Endothelial cell of umbilical vein (primary cell): ENCODE measurements at regions not wholly inside any gene's neighbourhood (a gene's known extent, or its start where the extent isn't known, plus 50 kb on each side); places are given as distances from the start of the nearest gene placed in this dataset.

ENCODE experiments used
- BruUV-seq: library from RNA; stranded (reverse); fragments of 400-500 nt; replicated peaks from 2 replicates; lab custom pipeline; 2021; lab: Mats Ljungman, UMichigan
- CTCF ChIA-PET: fragments of 300-600, 350-600 bp; sonication (Branson Sonifier 250); formaldehyde crosslinking; loops from one replicate; lab custom pipeline; 2021; ENCODE audit warnings: antibody characterized with exemption, inconsistent platforms; lab: Charles Lee
- POLR2A ChIA-PET: fragments of 300-600, 350-600 bp; sonication (Branson Sonifier 250); formaldehyde crosslinking; loops from one replicate; lab custom pipeline; 2021; ENCODE audit warnings: antibody characterized with exemption, inconsistent platforms; lab: Charles Lee
- DNase-seq: peaks from one replicate; pipeline ENCODE4 v3.0.0-alpha.2; 2011; ENCODE audit warnings: low read depth, low spot score
- FAIRE-seq: peaks from 2 replicates; lab custom pipeline; 2011; peaks lifted over from hg19 to GRCh38; lab: Jason Lieb, UNC
- H2AFZ ChIP-seq: 2 replicates; pipeline ENCODE4 v1.6.0; 2012; ENCODE audit warnings: low read depth, low read length, control low read depth, inconsistent platforms
- H3K27ac ChIP-seq: 2 replicates; pipeline ENCODE4 v1.5.1; 2011; ENCODE audit warnings: low read depth, mild to moderate bottlenecking, control low read depth, low read length, moderate library complexity; ENCODE audit not compliant: insufficient read depth
- H3K27me3 ChIP-seq, 2 experiments: 2 replicates each; pipeline versions ENCODE4 v1.6.0 to v1.6.1; 2011; ENCODE audit warnings: low read length in 2 of 2, mixed read lengths in 1 of 2; ENCODE audit not compliant: control insufficient read depth in 2 of 2, insufficient read depth in 2 of 2
- H3K36me3 ChIP-seq, 2 experiments: 2 replicates in 1 of 2; 3 replicates in 1 of 2; pipeline ENCODE4 v1.5.1; 2011; ENCODE audit warnings: low read length in 2 of 2, mild to moderate bottlenecking in 1 of 2, moderate library complexity in 1 of 2; ENCODE audit not compliant: control insufficient read depth in 2 of 2, insufficient read depth in 2 of 2; ENCODE audit errors: extremely low read depth in 1 of 2
- H3K4me1 ChIP-seq: 3 replicates; pipeline ENCODE4 v1.5.1; 2011; ENCODE audit warnings: mild to moderate bottlenecking, low read length; ENCODE audit not compliant: control insufficient read depth, insufficient read depth; ENCODE audit errors: extremely low read depth
- H3K4me2 ChIP-seq: 2 replicates; pipeline ENCODE4 v1.6.1; 2011; ENCODE audit warnings: low read length, control low read depth, mixed read lengths; ENCODE audit not compliant: insufficient read depth
- H3K4me3 ChIP-seq, 3 experiments: fragments of 200-600 bp in 1 of 3; sonication (generic), shearing (Covaris generic) in 1 of 3; replicated peaks in 1 of 3; 2 replicates each; pipeline ENCODE4 v1.5.1; 2011 to 2016; ENCODE audit warnings: control low read depth in 3 of 3, low read length in 3 of 3, mild to moderate bottlenecking in 2 of 3, inconsistent platforms in 1 of 3, low read depth in 1 of 3, moderate library complexity in 1 of 3; ENCODE audit not compliant: insufficient read depth in 1 of 3
- H3K79me2 ChIP-seq: 2 replicates; pipeline ENCODE4 v1.6.0; 2012; ENCODE audit warnings: low read length, inconsistent platforms; ENCODE audit not compliant: control insufficient read depth, insufficient read depth
- H3K9ac ChIP-seq: replicated peaks from 2 replicates; pipeline ENCODE3; 2011; ENCODE audit warnings: low read length, control low read depth; ENCODE audit not compliant: insufficient read depth; ENCODE audit errors: extremely low read depth
- H3K9me1 ChIP-seq: replicated peaks from 3 replicates; pipeline ENCODE4 v1.6.0; 2011; ENCODE audit warnings: mild to moderate bottlenecking, low read length; ENCODE audit not compliant: control insufficient read depth, insufficient read depth; ENCODE audit errors: extremely low read depth
- H3K9me3 ChIP-seq: replicated peaks from 2 replicates; pipeline ENCODE4 v1.5.1; 2012; ENCODE audit warnings: low read length, inconsistent platforms; ENCODE audit not compliant: control insufficient read depth, insufficient read depth
- H4K20me1 ChIP-seq: replicated peaks from 2 replicates; pipeline ENCODE3; 2011; ENCODE audit warnings: mild to moderate bottlenecking, low read length; ENCODE audit not compliant: control insufficient read depth, insufficient read depth; ENCODE audit errors: extremely low read depth
- EZH2 ChIP-seq: IDR thresholded peaks from 2 replicates; pipeline ENCODE4 v1.6.1; 2012; ENCODE audit warnings: borderline replicate concordance, low read depth, mild to moderate bottlenecking, moderate library complexity, low read length, inconsistent platforms; ENCODE audit not compliant: severe bottlenecking
- FOS ChIP-seq: IDR thresholded peaks from 2 replicates; pipeline ENCODE4 v1.6.1; 2011; ENCODE audit warnings: mild to moderate bottlenecking, low read length, moderate library complexity, borderline replicate concordance; ENCODE audit not compliant: insufficient read depth
- GATA2 ChIP-seq: IDR thresholded peaks from 2 replicates; pipeline ENCODE4 v1.7.0; 2011; ENCODE audit warnings: low read depth, mild to moderate bottlenecking, moderate library complexity, mixed read lengths, low read length; ENCODE audit not compliant: insufficient read length, insufficient read depth
- JUN ChIP-seq: IDR thresholded peaks from 2 replicates; pipeline ENCODE4 v1.6.1; 2011; ENCODE audit warnings: borderline replicate concordance, low read depth; ENCODE audit not compliant: insufficient read length, insufficient read depth
- MYC ChIP-seq: IDR thresholded peaks from one replicate; pipeline ENCODE4 v1.6.1; 2011; ENCODE audit warnings: mild to moderate bottlenecking, low read depth, low read length
- POLR2A ChIP-seq: IDR thresholded peaks from 2 replicates; pipeline ENCODE4 v1.6.1; 2012; ENCODE audit warnings: low read depth, mild to moderate bottlenecking, control low read depth, low read length
- POLR2AphosphoS5 ChIP-seq: IDR thresholded peaks from 2 replicates; pipeline ENCODE4 v1.6.1; 2012; ENCODE audit warnings: low read depth, mild to moderate bottlenecking, control low read depth, low read length, moderate library complexity; ENCODE audit not compliant: insufficient read depth
- dilution Hi-C: fragments of 300-500 bp; cut with MboI; formaldehyde crosslinking; loops from one replicate; pipeline ENCODE4 v1.15.0; 2019; ENCODE audit warnings: low sequenced_read_pairs; ENCODE audit not compliant: extremely low pct_ligation_motif_present
- intact Hi-C: fragments of 100-400 bp; cut with micrococcal nuclease; formaldehyde crosslinking; loops from one replicate; pipeline ENCODE4 v1.10.0; 2022
- TF ChIP-seq, protein P1 (sequence below), 2 donors: IDR thresholded peaks; 1 replicate in 1 of 2; 2 replicates in 1 of 2; pipeline ENCODE4 v1.5.1; 2011; ENCODE audit warnings: low read length in 2 of 2, mild to moderate bottlenecking in 2 of 2, moderate library complexity in 2 of 2, control low read depth in 1 of 2, inconsistent platforms in 1 of 2, low read depth in 1 of 2; ENCODE audit not compliant: insufficient read depth in 1 of 2; ENCODE audit errors: extremely low read depth in 1 of 2
- TF ChIP-seq, protein P2 (sequence below): IDR thresholded peaks from 2 replicates; pipeline ENCODE4 v1.6.1; 2011; ENCODE audit not compliant: insufficient read depth, insufficient read length

DNA sequence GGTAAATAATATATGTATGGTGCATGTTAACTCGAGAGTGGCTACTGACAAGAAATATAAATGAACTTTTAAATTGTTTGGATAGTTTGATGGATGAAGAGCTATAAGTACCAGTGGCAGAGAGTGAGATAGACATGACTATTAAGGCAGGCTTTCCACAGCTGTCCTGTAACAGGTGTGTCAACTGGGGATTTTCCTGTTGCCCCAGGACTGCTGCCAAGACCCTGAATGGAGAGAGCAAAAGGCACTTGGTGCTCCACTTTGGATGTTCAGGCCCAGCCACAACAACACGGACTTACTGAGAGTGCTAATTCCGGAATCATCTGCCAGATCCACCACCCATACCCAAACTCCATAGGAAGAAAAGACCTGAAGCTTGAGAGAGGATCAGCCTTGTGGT, 215.1 kb downstream of the SEC61B start:
- Histone ChIP-seq H3K9ac (no peak overlapping the region), H3K4me3 (no peak overlapping the region), H2AFZ (no peak overlapping the region), H3K27ac (no peak overlapping the region), H3K4me2 (no peak overlapping the region), H4K20me1 (no peaks in the 10 kb centered on the region), H3K27me3 (no peaks in the 10 kb centered on the region), H3K79me2 (no peaks in the 10 kb centered on the region), H3K4me1 (peaks cover 16% of the 10 kb centered on the region), H3K9me3 (no peaks in the 10 kb centered on the region), H3K36me3 (no peaks in the 10 kb centered on the region), H3K9me1 (no peaks in the 10 kb centered on the region)
- ChIA-PET CTCF (no interaction called here), POLR2A (no interaction called here)
- FAIRE-seq (no peak), DNase-seq (no peak)
- BruUV-seq = no TSS peak
- dilution Hi-C loops = no loop called here
- TF ChIP-seq, protein P1, sequence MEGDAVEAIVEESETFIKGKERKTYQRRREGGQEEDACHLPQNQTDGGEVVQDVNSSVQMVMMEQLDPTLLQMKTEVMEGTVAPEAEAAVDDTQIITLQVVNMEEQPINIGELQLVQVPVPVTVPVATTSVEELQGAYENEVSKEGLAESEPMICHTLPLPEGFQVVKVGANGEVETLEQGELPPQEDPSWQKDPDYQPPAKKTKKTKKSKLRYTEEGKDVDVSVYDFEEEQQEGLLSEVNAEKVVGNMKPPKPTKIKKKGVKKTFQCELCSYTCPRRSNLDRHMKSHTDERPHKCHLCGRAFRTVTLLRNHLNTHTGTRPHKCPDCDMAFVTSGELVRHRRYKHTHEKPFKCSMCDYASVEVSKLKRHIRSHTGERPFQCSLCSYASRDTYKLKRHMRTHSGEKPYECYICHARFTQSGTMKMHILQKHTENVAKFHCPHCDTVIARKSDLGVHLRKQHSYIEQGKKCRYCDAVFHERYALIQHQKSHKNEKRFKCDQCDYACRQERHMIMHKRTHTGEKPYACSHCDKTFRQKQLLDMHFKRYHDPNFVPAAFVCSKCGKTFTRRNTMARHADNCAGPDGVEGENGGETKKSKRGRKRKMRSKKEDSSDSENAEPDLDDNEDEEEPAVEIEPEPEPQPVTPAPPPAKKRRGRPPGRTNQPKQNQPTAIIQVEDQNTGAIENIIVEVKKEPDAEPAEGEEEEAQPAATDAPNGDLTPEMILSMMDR (IDR thresholded peaks at IDR 0.05; ENCODE audit: extremely low read depth in 1 of 2, insufficient read depth in 1 of 2, low read depth in 1 of 2, low read length in 2 of 2) = no peak
- TF ChIP-seq GATA2 (no peak), JUN (no peak), MYC (no peak), EZH2 (no peak), POLR2AphosphoS5 (no peak), FOS (no peak), POLR2A (no peak)
- TF ChIP-seq, protein P2, sequence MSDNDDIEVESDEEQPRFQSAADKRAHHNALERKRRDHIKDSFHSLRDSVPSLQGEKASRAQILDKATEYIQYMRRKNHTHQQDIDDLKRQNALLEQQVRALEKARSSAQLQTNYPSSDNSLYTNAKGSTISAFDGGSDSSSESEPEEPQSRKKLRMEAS = no peak
- intact Hi-C loops = no loop called here
